Stimulated activated CD4-positive, alpha-beta T cell treated with anti-CD3 and anti-CD28 coated beads, Interleukin-12 subunit alpha, Interleukin-12 subunit beta, amount 100 ng/mL, for 24 hours (primary cell): ENCODE measurements at regions not wholly inside any gene's neighbourhood (a gene's known extent, or its start where the extent isn't known, plus 50 kb on each side); places are given as distances from the start of the nearest gene placed in this dataset.
"Not testable (repeated sequence)": the region's sequence is repeated elsewhere in the genome, so short reads cannot be mapped to it uniquely, and the experiment has no call there.

Source experiments
- DNase-seq, 2 experiments: peaks; one replicate each; pipeline ENCODE4 v3.0.0-alpha.2; 2020; ENCODE audit warnings: low read depth in 2 of 2

DNA sequence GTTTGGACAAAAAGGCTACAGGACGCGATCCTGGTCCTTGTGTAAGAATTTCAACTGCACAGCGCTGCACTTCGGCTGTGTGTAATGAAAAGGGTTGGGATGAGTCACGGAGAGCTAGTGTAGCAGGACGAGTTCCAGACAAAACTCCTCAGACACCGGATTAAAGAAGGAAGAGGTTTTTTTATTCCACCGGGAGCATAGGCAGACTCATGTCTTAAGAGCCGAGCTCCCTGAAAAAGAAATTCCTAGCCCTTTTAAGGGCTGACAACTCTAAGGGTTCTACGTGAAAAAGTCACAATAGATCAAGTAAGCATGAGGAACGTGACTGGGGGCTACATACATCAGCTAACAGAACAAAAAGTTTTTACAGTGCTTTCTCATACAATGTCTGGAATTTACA, 54.8 kb upstream of the FAM90A1 start:
- not testable (repeated sequence) for DNase-seq

DNA sequence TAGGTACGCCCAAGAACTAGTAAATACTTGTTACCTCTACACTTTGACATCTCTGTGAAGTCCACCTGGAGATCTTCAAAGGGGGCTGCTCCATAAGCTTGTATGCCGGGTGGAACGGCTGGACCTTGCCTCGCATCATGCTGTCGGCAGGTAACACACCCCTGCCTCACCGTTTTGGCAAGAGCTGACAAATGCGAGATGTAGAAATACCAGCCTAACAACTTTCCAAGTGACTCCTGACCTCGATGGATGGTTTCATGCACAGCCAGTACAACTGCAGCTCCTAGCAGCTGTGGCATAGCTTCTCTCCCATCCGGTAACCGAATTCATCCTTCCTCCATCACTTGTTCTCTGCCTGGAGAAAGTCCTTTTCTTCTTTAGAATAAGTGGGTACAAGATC, 58.3 kb upstream of the FAM90A1 start:
- DNase-seq: not testable (repeated sequence)

GRCh38 chr12:8291764-8292163, 64.3 kb upstream of the FAM90A1 start:
- DNase-seq: not testable (repeated sequence)

DNA sequence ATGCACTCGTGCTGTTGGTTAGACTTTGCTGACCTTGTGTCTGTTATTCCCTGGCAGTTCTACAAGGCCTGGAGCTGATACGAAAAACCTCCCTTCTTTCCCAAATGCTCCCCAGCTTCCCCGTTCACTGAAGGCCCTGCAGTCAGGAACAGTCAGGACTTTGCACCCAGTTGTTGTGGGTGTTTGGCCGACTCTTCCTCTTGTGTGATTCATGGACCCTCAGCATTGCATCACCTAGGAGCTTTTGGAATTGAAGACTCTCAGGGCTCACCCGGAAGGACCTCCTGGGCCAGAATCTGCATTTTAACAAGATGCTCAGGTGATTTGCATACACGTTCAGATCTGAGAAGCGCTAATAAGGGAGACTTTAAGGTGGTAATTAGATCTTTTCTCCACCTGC, 67.2 kb upstream of the FAM90A1 start:
- not testable (repeated sequence) for DNase-seq

DNA sequence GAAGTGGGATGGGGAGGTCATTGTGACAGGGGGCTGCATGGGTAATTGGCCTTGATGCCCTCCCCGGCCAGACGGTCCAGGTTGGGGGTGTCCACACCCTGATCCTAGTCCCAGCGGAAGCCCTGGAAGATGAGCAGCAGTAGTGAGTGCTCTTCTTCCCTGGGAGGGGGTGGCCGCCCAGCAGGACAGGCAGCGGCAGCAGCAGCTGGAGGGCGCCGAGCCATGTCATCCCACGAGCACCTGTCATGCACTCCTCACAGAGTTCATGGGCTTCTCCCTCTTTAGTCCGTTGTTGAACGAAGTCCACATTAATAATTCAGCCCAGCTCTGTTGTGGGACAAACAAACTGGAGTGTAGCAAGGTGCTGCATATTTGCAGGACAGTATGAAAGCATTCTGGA, 81.2 kb upstream of the FAM90A1 start:
- DNase-seq: not testable (repeated sequence)

- not testable (repeated sequence) for DNase-seq
Observed at GRCh38 chr12:8315997-8316396, 88.6 kb upstream of the FAM90A1 start.

DNA sequence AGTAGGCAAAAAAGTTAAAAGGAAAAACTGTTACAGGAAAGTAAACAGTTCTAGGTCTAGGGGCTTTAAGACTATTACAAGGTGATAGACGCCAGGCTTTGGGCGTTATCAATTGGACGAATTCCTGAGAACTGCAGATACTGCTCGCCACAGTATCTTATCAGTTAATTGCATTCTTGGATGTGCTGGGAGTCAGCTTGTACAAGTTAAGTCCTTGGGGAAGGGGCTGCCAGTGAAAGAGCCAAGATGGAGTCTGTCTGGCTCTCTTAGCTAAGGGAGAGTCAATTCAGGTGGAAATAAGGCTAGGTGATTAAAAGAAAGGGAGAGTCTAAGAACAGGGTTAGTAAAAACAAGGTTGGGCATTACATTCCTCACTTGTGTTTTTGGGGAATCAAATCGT, 90.3 kb upstream of the FAM90A1 start:
- DNase-seq: not testable (repeated sequence)

- peak; percentile 0 to 3 for DNase-seq
Observed at GRCh38 chr12:8320251-8320730, 92.9 kb upstream of the FAM90A1 start.

- DNase-seq: not testable (repeated sequence)
Observed at GRCh38 chr12:8320791-8321370, 93.5 kb upstream of the FAM90A1 start.

DNA sequence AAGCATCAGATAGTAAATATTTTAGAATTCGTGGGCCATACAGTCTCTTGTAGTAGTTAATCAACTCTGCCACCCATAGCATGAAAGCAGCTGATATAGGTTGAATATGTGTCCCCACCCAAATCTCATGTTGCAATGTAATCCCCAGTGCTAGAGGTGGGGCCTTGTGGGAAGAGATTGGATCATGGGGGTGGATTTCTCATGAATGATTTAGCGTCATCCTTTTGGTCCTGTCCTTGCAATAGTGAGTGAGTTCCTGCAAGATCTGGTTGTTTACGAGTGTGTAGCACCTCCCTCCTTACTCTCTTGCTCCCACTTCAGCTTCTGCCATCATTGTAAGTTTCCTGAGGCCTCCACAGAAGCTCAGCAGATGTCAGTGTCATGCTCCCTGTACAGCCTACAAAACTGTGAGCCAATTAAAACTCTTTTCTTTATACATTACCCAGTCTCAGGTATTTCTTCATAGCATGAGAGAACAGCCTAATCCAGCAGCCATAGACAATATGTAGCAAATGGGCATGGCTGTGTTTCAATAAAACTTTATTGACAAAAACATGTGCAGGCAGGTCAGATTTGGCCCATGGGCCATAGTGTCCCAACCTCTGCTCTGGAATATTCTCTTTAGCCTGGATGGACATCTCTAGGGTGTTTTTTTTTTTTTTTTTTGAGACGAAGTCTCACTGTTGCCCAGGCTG, 97.9 kb upstream of the FAM90A1 start:
- not testable (repeated sequence) for DNase-seq

- not testable (repeated sequence) for DNase-seq
Observed at GRCh38 chr12:8328835-8329234, 101.4 kb upstream of the FAM90A1 start.

DNA sequence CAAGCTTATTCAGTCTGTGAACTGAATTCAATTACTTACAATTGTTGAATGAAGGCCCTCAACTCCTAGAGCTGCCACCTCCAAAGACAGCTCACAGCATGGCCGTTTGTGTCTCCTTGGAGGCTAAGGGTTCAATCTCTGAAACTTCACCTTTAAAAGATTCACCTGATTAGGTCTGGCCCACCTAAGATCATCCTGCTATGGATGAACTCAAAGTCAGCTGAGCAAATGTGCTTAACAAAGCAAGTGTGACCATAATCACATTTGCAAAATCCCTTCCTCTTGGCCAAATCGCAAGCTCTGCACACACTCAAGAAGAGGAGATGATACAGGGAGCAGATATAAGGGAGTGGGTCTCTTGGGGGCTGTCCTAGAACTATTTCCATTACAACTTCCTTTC, 105.0 kb upstream of the FAM90A1 start:
- not testable (repeated sequence) for DNase-seq

- not testable (repeated sequence) for DNase-seq
Observed at GRCh38 chr12:8351073-8351472, 104.7 kb upstream of the CLEC6A start.

GRCh38 chr12:8354741-8355140, 101.0 kb upstream of the CLEC6A start:
- DNase-seq: not testable (repeated sequence)

DNA sequence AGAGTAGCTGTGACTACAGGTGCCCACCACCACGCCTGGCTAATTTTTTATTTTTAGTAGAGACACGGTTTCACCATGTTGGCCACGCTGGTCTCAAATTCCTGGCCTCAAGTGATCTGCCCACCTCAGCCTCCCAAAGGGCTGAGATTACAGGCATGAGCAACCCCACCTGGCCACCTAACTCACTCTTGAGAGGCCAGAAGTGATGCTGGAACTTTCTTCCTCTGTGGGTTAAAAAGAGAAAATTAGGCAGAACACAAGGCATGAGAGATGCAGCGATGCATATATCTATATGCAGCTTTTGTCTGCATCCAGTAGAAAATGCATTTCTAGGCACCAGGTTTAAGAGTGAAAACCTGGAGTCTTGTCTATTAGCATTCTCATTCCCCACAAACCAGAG, 100.2 kb upstream of the CLEC6A start:
- DNase-seq: not testable (repeated sequence)

DNA sequence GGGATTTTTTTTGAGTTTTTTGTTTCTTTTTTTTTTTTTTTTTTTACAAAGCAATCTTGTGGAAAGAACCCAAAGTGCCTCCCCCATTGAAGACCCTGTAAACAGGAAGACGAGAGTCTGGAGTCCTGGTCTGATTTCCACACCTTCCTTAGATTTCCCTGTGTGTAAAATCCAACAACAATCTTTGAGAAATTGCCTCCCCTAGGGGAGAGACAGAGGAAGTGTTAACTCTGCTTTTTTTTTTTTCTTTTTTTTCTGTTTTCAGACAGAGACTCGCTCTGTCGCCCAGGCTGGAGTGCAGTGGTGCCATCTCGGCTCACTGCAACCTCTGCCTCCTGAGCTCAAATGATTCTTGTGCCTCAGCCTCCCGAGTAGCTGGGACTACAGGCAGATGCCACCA, 82.0 kb upstream of the CLEC6A start:
- DNase-seq: not testable (repeated sequence)

GRCh38 chr12:8375122-8375521, 80.6 kb upstream of the CLEC6A start:
- not testable (repeated sequence) for DNase-seq

DNA sequence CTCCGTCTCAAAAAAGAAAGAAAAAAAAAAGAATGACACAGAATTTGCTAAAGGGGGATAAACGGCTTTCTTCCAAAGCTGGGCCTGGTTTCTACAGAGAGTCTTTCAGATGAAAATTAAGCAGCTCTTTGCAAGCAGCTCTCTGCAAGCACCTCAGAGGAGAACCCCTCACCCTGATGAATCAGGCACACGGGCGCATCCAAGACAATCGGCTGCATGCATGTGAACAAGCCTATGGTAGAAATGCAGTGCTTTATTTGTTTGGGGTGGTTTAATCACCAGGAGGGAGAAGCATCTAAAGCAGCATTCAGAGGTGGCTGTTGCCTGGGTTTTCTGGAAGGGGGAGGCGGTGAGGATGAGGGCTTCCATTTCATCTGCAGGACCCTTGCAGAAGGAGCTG, 78.0 kb upstream of the CLEC6A start:
- DNase-seq: not testable (repeated sequence)

DNA sequence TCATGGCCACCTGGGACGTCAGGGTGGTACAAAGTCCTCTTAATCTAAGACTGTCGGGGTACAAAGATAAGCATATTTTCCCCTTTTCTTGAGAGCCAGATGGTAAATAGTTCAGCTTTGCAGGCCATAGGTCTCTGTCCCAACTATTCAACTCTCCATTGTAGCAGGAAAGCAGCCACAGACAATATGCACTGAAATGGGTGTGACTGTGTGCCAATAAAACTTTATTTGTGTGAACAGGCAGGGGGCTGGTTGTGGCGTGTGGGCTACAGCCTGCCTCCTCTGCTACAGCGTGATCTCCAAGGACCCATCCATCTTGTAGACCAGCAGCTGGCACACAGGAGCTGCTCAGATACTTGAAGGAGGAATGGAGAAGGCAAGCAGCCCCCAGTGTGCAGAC, 73.2 kb upstream of the CLEC6A start:
- not testable (repeated sequence) for DNase-seq

DNA sequence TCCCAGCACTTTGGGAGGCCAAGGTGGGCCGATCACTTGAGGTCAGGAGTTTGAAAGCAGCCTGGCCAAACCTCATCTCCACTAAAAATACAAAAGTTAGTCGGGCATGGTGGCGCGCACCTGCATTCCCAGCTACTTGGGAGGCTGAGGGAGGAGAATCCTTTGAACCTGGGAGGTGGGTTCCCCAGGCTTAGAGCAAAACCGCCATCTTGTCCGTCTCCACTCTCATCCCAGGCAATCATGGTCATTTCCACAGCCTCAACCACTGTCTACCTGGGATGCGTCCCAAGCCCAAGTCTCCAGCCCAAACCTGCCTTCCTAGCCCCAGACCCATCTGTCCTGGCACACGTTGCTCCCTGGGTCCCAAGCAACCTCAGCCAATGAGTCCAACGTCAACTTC, 71.1 kb upstream of the CLEC6A start:
- DNase-seq: not testable (repeated sequence)

DNA sequence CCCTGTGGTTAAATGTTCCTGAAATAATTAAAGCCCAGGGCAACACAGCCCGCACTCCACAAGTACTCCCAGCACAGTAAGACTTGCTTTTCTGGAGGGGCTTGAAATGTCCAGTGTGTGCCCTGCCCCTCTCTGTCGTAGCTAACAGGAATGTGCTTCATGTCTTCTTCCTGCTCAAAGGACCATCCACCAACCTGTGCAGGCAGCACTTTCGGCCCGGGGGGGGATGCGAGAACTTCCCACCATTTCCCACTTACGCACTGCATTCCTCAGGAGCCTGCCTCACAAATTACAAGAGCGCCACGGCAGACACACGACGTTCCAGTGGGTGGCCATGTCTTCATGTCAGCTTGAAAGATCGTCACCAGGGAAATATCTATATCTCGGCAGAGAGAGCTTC, 70.3 kb upstream of the CLEC6A start:
- not testable (repeated sequence) for DNase-seq

GRCh38 chr12:8386661-8387060, 69.1 kb upstream of the CLEC6A start:
- not testable (repeated sequence) for DNase-seq

DNA sequence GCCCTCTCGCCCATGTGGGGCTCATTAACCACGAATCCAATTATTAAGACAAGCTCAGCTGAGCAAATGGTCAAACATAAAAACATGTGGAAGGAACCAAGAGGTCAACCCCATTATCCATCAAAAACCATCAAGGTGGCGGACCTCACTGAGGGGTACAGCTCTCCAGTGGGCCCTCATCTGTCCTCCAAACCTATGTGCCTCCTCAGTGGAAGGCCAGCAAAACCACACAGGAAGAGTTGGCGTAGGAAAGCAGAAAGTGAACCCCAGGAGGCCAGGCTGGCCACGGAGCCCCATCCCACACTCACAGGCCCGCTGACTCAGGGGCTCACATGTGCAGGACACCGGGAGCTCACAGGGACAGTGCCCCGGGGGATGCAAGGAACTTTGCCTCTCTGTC, 66.5 kb upstream of the CLEC6A start:
- not testable (repeated sequence) for DNase-seq
